Breast epithelium (tissue), 3 donors: ENCODE measurements at regions not wholly inside any gene's neighbourhood (a gene's known extent, or its start where the extent isn't known, plus 50 kb on each side); places are given as distances from the start of the nearest gene placed in this dataset.
"Not testable (repeated sequence)": the region's sequence is repeated elsewhere in the genome, so short reads cannot be mapped to it uniquely, and the experiment has no call there.

Source experiments
- POLR2A ChIP-seq: fragments of 450-650 bp; IDR thresholded peaks from one replicate; pipeline ENCODE4 v1.6.1; 2016; ENCODE audit warnings: antibody characterized with exemption, mild to moderate bottlenecking, moderate library complexity
- TF ChIP-seq, protein P1 (sequence below), 3 donors: fragments of 450-650 bp; IDR thresholded peaks; one replicate each; pipeline ENCODE4 v1.5.1; 2016 to 2017; ENCODE audit warnings: antibody characterized with exemption in 3 of 3, mild to moderate bottlenecking in 3 of 3, moderate library complexity in 3 of 3

DNA sequence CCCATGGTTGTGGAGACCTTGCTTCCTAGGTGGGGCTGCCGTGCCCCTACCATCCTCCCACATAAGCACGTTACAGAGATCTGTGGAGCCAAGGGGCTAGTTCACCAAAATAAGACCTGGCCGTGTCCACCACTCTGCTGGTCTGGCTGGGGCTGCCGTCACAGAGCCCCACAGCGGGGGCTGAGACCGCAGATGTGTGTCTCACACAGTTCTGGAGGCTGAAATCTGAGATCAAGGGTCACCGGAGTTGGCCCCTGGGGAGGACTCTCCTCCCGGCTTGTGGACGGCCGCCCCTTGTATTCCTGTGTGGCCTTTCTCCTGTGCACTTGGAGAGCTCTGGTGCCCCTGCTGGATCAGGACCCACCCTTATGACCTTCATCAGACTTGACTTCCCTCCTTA is 147.4 kb downstream of the IGLL1 start:
- not testable (repeated sequence) for TF ChIP-seq POLR2A
- TF ChIP-seq, protein P1, sequence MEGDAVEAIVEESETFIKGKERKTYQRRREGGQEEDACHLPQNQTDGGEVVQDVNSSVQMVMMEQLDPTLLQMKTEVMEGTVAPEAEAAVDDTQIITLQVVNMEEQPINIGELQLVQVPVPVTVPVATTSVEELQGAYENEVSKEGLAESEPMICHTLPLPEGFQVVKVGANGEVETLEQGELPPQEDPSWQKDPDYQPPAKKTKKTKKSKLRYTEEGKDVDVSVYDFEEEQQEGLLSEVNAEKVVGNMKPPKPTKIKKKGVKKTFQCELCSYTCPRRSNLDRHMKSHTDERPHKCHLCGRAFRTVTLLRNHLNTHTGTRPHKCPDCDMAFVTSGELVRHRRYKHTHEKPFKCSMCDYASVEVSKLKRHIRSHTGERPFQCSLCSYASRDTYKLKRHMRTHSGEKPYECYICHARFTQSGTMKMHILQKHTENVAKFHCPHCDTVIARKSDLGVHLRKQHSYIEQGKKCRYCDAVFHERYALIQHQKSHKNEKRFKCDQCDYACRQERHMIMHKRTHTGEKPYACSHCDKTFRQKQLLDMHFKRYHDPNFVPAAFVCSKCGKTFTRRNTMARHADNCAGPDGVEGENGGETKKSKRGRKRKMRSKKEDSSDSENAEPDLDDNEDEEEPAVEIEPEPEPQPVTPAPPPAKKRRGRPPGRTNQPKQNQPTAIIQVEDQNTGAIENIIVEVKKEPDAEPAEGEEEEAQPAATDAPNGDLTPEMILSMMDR (IDR thresholded peaks at IDR 0.05): not testable (repeated sequence)
